ENCODE measurements at regions not wholly inside any gene's neighbourhood (a gene's known extent, or its start where the extent isn't known, plus 50 kb on each side); places are given as distances from the start of the nearest gene placed in this dataset.

DNA sequence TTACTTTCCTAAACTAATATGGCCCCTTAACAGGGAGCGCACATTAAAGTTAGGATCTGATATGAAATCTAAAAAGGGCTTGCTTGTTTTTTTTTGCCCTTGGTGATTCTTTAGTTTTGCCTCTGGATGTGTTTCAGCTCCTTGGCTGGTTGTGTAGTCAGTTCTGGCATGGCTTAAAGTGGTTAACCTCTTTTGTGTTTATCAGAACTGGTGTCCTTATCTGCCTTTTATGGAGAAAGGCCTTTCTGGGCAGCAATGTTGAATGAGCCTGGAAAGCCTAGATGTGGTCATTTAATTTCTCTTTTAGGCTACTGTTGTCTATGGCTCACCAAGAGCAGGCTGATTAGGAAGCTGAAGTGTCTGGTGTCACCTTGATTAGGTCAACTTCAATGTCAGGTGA lies 254.5 kb upstream of the ROPN1 start:
- no peak overlapping the region for H3K4me3 ChIP-seq (replicated peaks; ENCODE audit: low read depth, low read length)
- DNase-seq (ENCODE audit: extremely low read depth, low read depth) = no peak
- TF ChIP-seq, protein P1, sequence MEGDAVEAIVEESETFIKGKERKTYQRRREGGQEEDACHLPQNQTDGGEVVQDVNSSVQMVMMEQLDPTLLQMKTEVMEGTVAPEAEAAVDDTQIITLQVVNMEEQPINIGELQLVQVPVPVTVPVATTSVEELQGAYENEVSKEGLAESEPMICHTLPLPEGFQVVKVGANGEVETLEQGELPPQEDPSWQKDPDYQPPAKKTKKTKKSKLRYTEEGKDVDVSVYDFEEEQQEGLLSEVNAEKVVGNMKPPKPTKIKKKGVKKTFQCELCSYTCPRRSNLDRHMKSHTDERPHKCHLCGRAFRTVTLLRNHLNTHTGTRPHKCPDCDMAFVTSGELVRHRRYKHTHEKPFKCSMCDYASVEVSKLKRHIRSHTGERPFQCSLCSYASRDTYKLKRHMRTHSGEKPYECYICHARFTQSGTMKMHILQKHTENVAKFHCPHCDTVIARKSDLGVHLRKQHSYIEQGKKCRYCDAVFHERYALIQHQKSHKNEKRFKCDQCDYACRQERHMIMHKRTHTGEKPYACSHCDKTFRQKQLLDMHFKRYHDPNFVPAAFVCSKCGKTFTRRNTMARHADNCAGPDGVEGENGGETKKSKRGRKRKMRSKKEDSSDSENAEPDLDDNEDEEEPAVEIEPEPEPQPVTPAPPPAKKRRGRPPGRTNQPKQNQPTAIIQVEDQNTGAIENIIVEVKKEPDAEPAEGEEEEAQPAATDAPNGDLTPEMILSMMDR (IDR thresholded peaks at IDR 0.05; ENCODE audit: low read depth, low read length, missing control alignments) = no peak

DNA sequence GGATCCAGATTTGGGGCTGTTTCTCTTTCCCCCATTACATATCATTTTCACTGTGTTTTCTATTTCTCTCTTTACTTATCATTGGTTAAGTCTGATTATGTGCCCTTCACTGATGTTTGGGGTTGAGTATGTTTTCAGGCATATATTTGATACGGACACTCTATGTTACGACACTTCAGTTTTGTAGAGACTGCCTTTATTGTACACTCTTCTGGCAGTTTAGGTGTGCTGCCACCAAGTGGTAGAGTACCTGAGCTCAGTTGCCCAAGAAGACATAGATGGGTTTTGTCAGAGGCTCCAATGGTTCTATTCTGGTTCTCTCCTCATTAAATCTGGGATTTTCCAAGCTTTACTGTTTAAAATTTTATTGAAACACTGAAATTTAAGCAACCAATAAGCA lies 255.0 kb upstream of the ROPN1 start:
- DNase-seq (ENCODE audit: extremely low read depth, low read depth) = no peak
- TF ChIP-seq, protein P1 (IDR thresholded peaks at IDR 0.05; ENCODE audit: low read depth, low read length, missing control alignments) = peak; percentile 51
- no peak overlapping the region for H3K4me3 ChIP-seq (replicated peaks; ENCODE audit: low read depth, low read length)

DNA sequence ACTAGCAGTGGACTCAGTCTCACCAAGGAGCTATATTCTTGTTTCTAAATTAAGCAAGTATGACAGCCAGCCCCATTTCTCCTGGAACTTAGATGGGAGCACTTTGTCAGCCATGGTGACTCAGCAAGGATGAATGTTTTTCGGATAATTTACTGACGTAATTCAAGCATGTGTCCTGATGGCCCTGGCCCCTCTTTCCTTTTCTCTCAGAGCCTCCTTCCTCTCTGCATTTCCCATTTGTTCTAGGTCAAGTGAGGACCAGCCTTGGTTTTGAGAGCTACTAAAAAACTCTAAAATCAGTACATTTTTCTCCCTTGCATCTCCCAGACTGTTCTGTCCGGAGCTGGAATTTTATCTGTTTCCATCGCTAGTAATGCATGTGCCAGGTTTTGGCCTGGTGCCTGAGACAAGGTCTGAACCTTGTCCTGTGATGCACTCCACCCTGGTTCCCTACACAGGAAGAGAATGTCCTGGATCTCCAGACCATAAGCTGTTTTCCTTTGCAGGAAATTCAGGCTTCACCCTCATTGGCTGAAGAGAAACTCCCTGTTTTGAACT lies 256.6 kb upstream of the ROPN1 start:
- DNase-seq (ENCODE audit: extremely low read depth, low read depth) = peak; percentile 58
- TF ChIP-seq, protein P1 (IDR thresholded peaks at IDR 0.05; ENCODE audit: low read depth, low read length, missing control alignments) = no peak
- no peak overlapping the region for H3K4me3 ChIP-seq (replicated peaks; ENCODE audit: low read depth, low read length)

DNA sequence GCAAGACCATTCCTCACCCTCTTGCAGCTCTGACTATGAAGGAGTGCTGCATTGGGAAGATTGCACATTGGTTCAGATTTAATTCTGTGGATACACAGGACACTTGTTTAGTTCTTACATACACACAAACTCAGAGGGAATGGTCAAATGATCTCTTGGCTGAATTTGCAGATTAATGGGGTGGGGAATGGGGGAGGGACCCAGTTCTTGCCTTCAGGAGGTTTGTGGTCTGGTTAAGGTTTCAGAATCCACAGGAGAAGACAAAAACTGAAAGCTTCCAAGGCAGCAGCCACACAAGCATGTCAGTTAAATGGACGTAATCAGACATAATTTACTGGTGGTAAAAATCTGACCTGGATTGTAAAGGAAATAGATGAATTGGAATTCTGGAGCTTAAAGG lies 257.1 kb upstream of the ROPN1 start:
- TF ChIP-seq, protein P1 (IDR thresholded peaks at IDR 0.05; ENCODE audit: low read depth, low read length, missing control alignments) = no peak
- DNase-seq (ENCODE audit: extremely low read depth, low read depth) = no peak
- no peak overlapping the region for H3K4me3 ChIP-seq (replicated peaks; ENCODE audit: low read depth, low read length)

DNA sequence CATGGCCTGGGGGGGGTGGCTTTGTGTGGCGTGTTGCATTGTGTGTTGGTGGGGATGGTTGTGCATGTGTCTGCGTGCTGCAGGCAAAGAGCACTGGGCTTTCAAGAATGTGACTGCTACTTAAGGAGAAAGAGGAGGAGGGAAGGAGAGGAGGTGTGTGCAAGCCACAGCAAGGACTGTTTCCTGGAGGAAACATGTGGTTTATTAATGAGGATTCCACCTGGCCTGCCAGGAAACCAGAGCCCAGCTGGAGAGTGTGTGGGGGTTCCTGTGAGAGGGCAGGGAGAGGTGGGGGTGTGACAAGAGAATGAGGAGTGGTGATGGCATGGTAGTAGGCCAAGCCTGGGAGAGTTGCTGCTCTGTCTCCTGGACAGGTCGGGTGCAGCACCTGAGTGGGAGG lies 258.1 kb upstream of the ROPN1 start:
- no peak overlapping the region for H3K4me3 ChIP-seq (replicated peaks; ENCODE audit: low read depth, low read length)
- DNase-seq (ENCODE audit: extremely low read depth, low read depth) = no peak
- TF ChIP-seq, protein P1 (IDR thresholded peaks at IDR 0.05; ENCODE audit: low read depth, low read length, missing control alignments) = no peak

DNA sequence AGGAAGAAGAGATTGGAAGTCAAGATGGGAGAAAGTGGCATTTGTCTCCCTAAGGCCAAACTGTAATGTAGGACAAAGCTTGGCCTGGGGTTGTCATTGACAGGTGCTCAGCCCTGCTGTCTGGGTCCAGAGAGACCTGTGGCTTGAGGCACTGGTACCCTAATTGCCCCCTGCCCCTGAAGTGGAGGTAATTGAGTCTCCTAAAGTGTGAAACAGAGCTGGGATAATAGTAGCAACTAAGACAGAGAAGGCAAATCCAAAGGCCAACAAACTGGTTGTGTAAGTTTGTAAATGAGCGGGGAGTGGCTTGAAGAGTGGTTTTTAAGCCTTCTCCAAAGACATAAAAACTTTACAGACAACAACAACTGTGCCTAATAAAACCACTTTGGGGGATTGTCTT lies 264.2 kb upstream of the ROPN1 start:
- DNase-seq (ENCODE audit: extremely low read depth, low read depth) = no peak
- TF ChIP-seq, protein P1 (IDR thresholded peaks at IDR 0.05; ENCODE audit: low read depth, low read length, missing control alignments) = no peak

DNA sequence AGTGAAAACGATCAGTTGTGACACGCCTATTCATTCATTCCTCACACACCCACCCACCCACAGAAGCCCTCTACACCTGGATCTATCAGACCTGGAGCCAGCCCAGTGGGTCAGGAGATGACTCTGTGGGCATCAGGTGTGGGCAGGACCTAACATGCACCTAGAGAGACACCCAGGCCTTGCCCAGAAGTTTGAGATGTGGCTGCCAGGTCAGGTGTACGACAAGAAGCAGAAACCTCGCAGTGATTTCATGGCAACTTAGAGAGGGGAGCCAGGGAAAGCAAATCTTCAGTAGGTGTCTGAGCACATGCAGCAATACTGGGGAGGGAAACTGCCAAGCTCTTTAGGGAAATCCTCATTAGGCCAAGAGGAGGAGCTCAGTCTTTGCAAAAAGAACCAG lies 264.7 kb upstream of the ROPN1 start:
- TF ChIP-seq, protein P1 (IDR thresholded peaks at IDR 0.05; ENCODE audit: low read depth, low read length, missing control alignments) = no peak
- H3K4me3 ChIP-seq (replicated peaks; ENCODE audit: low read depth, low read length) = no peak overlapping the region
- no peak for DNase-seq (ENCODE audit: extremely low read depth, low read depth)

More for the DNA sequence above, 264.2 kb upstream of the ROPN1 start:
- no peak overlapping the region for H3K4me3 ChIP-seq (replicated peaks; ENCODE audit: low read depth, low read length)

Data from HFF-Myc (cell line).